ENCODE measurements at regions not wholly inside any gene's neighbourhood (a gene's known extent, or its start where the extent isn't known, plus 50 kb on each side); places are given as distances from the start of the nearest gene placed in this dataset.

GRCh38 chr2:220882507-220882906 lies 689.6 kb downstream of the EPHA4 start:
- no peaks in the 10 kb centered on the region for H3K23me2 ChIP-seq (ENCODE audit: insufficient read length, low read depth, low read length, poor library complexity, severe bottlenecking)
- no peak overlapping the region for H3K23ac ChIP-seq (ENCODE audit: insufficient read length, low read depth, low read length)
- no peak overlapping the region for H3K56ac ChIP-seq (ENCODE audit: insufficient read length, low read depth, low read length)
- Mint-ChIP-seq H3K27me3 (ENCODE audit: low read depth) (no peaks in the 10 kb centered on the region), H3K4me3 (no peak overlapping the region), H3K4me1 (peaks cover 13% of the 10 kb centered on the region in 2 experiments), H3K9me3 (no peaks in the 10 kb centered on the region), H3K27ac (no peak overlapping the region), H3K36me3 (ENCODE audit: insufficient read depth in 1 of 3, low read depth in 3 of 3) (no peaks in the 10 kb centered on the region; a peak in 2 of 7 replicates)
- H2BK120ac ChIP-seq (ENCODE audit: low read depth, low read length, poor library complexity, severe bottlenecking) = no peak overlapping the region
- H2BK5ac ChIP-seq (ENCODE audit: insufficient read length, low read length) = no peak overlapping the region
- DNase-seq = no peak
- no peak overlapping the region for H3K4ac ChIP-seq (ENCODE audit: low read depth, low read length)
- H2BK15ac ChIP-seq (ENCODE audit: low read depth, low read length) = no peak overlapping the region
- no peak overlapping the region for H2AFZ ChIP-seq (ENCODE audit: low read length)
- no peak overlapping the region for H3T11ph ChIP-seq (ENCODE audit: low read length)
- H3K4me2 ChIP-seq (ENCODE audit: insufficient read depth, insufficient read length, low read length) = no peak overlapping the region
- no peak overlapping the region for H4K91ac ChIP-seq (ENCODE audit: insufficient read length, low read depth, low read length)
- H3K27me3 ChIP-seq (ENCODE audit: insufficient read depth, low read length) = no peaks in the 10 kb centered on the region
- H3K79me2 ChIP-seq (ENCODE audit: insufficient read depth, low read length) = no peaks in the 10 kb centered on the region
- H2BK12ac ChIP-seq (ENCODE audit: insufficient read length, low read depth, low read length) = no peak overlapping the region
- H4K5ac ChIP-seq (ENCODE audit: insufficient read length, low read depth, low read length) = no peak overlapping the region
- H3K14ac ChIP-seq (ENCODE audit: insufficient read depth, low read length) = no peak overlapping the region
- TF ChIP-seq CTCF (conservative IDR thresholded peaks at IDR 0.05) = no peak
- no peak overlapping the region for H2BK20ac ChIP-seq (ENCODE audit: low read depth, low read length, poor library complexity, severe bottlenecking)
- H3K9me3 ChIP-seq (ENCODE audit: control insufficient read depth, low read depth, low read length) = no peaks in the 10 kb centered on the region
- H3K18ac ChIP-seq (ENCODE audit: insufficient read length, low read depth, low read length) = no peak overlapping the region
- no peak overlapping the region for H2AK5ac ChIP-seq (ENCODE audit: insufficient read length, low read length)
- no peak overlapping the region for H3K9ac ChIP-seq (ENCODE audit: extremely low read depth, insufficient read length, low read length)
- H4K20me1 ChIP-seq (ENCODE audit: control insufficient read depth, insufficient read depth, insufficient read length) = no peaks in the 10 kb centered on the region
- H3K27ac ChIP-seq (ENCODE audit: insufficient read length, low read depth, low read length) = no peak overlapping the region
- no peaks in the 10 kb centered on the region for H3K79me1 ChIP-seq (ENCODE audit: insufficient read depth, low read depth, low read length, poor library complexity, severe bottlenecking)
- H3K4me1 ChIP-seq (ENCODE audit: insufficient read depth, low read length) = no peaks in the 10 kb centered on the region
- no peak overlapping the region for H4K8ac ChIP-seq (replicated peaks; ENCODE audit: insufficient read length, low read depth, low read length)
